ENCODE measurements at regions not wholly inside any gene's neighbourhood (a gene's known extent, or its start where the extent isn't known, plus 50 kb on each side); places are given as distances from the start of the nearest gene placed in this dataset.

GRCh38 chr22:26825960-26826935, 168.9 kb downstream of the MIAT start:
- POLR2A ChIA-PET (ENCODE audit: low non-redundant PET) = no interaction called here
- no peak overlapping the region for H3K27ac ChIP-seq
- DNase-seq (ENCODE audit: low spot score) = no peak
- CTCF ChIA-PET = no interaction called here
- no peak for TF ChIP-seq CTCF (conservative IDR thresholded peaks at IDR 0.05; ENCODE audit: low read depth)

GRCh38 chr22:26827611-26828010, 170.2 kb downstream of the MIAT start:
- CTCF ChIA-PET = no interaction called here

GRCh38 chr22:26828311-26828710, 170.9 kb downstream of the MIAT start:
- no peak overlapping the region for H3K27ac ChIP-seq
- POLR2A ChIA-PET (ENCODE audit: low non-redundant PET) = no interaction called here
- CTCF ChIA-PET = no interaction called here
- DNase-seq (ENCODE audit: low spot score) = no peak
- TF ChIP-seq CTCF (conservative IDR thresholded peaks at IDR 0.05; ENCODE audit: low read depth) = no peak

More at GRCh38 chr22:26827611-26828010, 170.2 kb downstream of the MIAT start:
- TF ChIP-seq CTCF (conservative IDR thresholded peaks at IDR 0.05; ENCODE audit: low read depth) = no peak
- POLR2A ChIA-PET (ENCODE audit: low non-redundant PET) = no interaction called here
- DNase-seq (ENCODE audit: low spot score) = no peak
- no peak overlapping the region for H3K27ac ChIP-seq

- no peak for TF ChIP-seq CTCF (conservative IDR thresholded peaks at IDR 0.05; ENCODE audit: low read depth)
- no peak overlapping the region for H3K27ac ChIP-seq
- CTCF ChIA-PET = no interaction called here
- POLR2A ChIA-PET (ENCODE audit: low non-redundant PET) = no interaction called here
- no peak for DNase-seq (ENCODE audit: low spot score)
Measured at GRCh38 chr22:26830837-26831236, 173.4 kb downstream of the MIAT start.

- no peak overlapping the region for H3K27ac ChIP-seq
- no peak for DNase-seq (ENCODE audit: low spot score)
- no peak for TF ChIP-seq CTCF (conservative IDR thresholded peaks at IDR 0.05; ENCODE audit: low read depth)
- ChIA-PET POLR2A (ENCODE audit: low non-redundant PET) (no interaction called here), CTCF (interaction anchor here (0.8 kb wide), 1 partner anchor 17 kb away, joined by 4 read pairs; no protein-coding TSS in a partner anchor)
Measured at GRCh38 chr22:26835023-26835422, 177.6 kb downstream of the MIAT start.

GRCh38 chr22:26835929-26836528, 178.6 kb downstream of the MIAT start:
- no peak; the same call in 1 of the 2 replicates for TF ChIP-seq CTCF (conservative IDR thresholded peaks at IDR 0.05; ENCODE audit: low read depth)
- CTCF ChIA-PET = no interaction called here
- no peak overlapping the region for H3K27ac ChIP-seq
- POLR2A ChIA-PET (ENCODE audit: low non-redundant PET) = no interaction called here
- peak; percentile 22 for DNase-seq (ENCODE audit: low spot score)
